Caco-2 (cell line): ENCODE measurements at regions not wholly inside any gene's neighbourhood (a gene's known extent, or its start where the extent isn't known, plus 50 kb on each side); places are given as distances from the start of the nearest gene placed in this dataset.

Experiments
- BruUV-seq: library from RNA; stranded (reverse); fragments of 400-500 nt; replicated peaks from 2 replicates; lab custom pipeline; 2021; lab: Mats Ljungman, UMichigan
- CTCF ChIA-PET: fragments of 300-600 bp; sonication (Branson Sonifier 250); formaldehyde crosslinking; loops from one replicate; lab custom pipeline; 2022; ENCODE audit warnings: antibody characterized with exemption; lab: Charles Lee
- POLR2A ChIA-PET: fragments of 300-600 bp; sonication (Branson Sonifier 250); formaldehyde crosslinking; loops from one replicate; lab custom pipeline; 2022; ENCODE audit warnings: antibody characterized with exemption; lab: Charles Lee
- DNase-seq, 2 experiments: peaks; one replicate each; pipeline versions ENCODE4 v3.0.0 to v3.0.0-alpha.2; 2020 to 2022
- H3K27me3 ChIP-seq: replicated peaks from 2 replicates; pipeline ENCODE4 v1.6.0; 2011; ENCODE audit warnings: low read length; ENCODE audit not compliant: control insufficient read depth, insufficient read depth
- H3K36me3 ChIP-seq: 2 replicates; pipeline ENCODE4 v1.5.1; 2011; ENCODE audit warnings: low read length; ENCODE audit not compliant: control insufficient read depth, insufficient read depth
- H3K4me1 ChIP-seq: fragments of 250-450 bp; sonication (Bioruptor Pico); 2 replicates; pipeline ENCODE4 v1.5.1; 2020; ENCODE audit warnings: mild to moderate bottlenecking
- H3K4me3 ChIP-seq: 2 replicates; pipeline ENCODE4 v1.5.1; 2011; ENCODE audit warnings: low read depth, mild to moderate bottlenecking, control low read depth, low read length
- H3K9me3 ChIP-seq: fragments of 250-450 bp; sonication (Bioruptor Pico); 2 replicates; pipeline ENCODE4 v1.5.1; 2020; ENCODE audit warnings: mild to moderate bottlenecking, moderate library complexity
- H3K27ac Mint-ChIP-seq: one replicate; pipeline ENCODE4 v1.8.0; 2022; ENCODE audit warnings: mixed read lengths; ENCODE audit not compliant: unreplicated experiment
- H3K27me3 Mint-ChIP-seq: one replicate; pipeline ENCODE4 v1.8.0; 2022; ENCODE audit warnings: mixed read lengths; ENCODE audit not compliant: insufficient read depth, unreplicated experiment
- H3K36me3 Mint-ChIP-seq: one replicate; pipeline ENCODE4 v1.8.0; 2022; ENCODE audit warnings: mild to moderate bottlenecking, mixed read lengths; ENCODE audit not compliant: insufficient read depth, unreplicated experiment
- H3K4me1 Mint-ChIP-seq: one replicate; pipeline ENCODE4 v1.8.0; 2022; ENCODE audit warnings: low read depth, mixed read lengths; ENCODE audit not compliant: unreplicated experiment
- H3K4me3 Mint-ChIP-seq: one replicate; pipeline ENCODE4 v1.8.0; 2022; ENCODE audit warnings: mild to moderate bottlenecking, moderate library complexity, mixed read lengths; ENCODE audit not compliant: unreplicated experiment
- H3K9me3 Mint-ChIP-seq: one replicate; pipeline ENCODE4 v1.8.0; 2022; ENCODE audit warnings: mixed read lengths; ENCODE audit not compliant: unreplicated experiment
- CTCF ChIP-seq, 2 experiments: fragments of 200-600 bp in 1 of 2; IDR thresholded peaks; 1 replicate in 1 of 2; 2 replicates in 1 of 2; pipeline versions ENCODE4 v1.5.1 to v1.8.0; 2011 to 2022; ENCODE audit warnings: antibody characterized with exemption in 1 of 2, control low read depth in 1 of 2, inconsistent platforms in 1 of 2, low read depth in 1 of 2, low read length in 1 of 2, mild to moderate bottlenecking in 1 of 2, moderate library complexity in 1 of 2; ENCODE audit not compliant: insufficient read depth in 1 of 2, severe bottlenecking in 1 of 2, unreplicated experiment in 1 of 2
- intact Hi-C: fragments of 100-400 bp; cut with micrococcal nuclease; formaldehyde crosslinking; loops from one replicate; pipeline ENCODE4 v1.10.0; 2022; ENCODE audit not compliant: unreplicated experiment

GRCh38 chr7:106170651-106171050 lies 58.5 kb upstream of the SYPL1 start:
- no peak for TF ChIP-seq CTCF (IDR thresholded peaks at IDR 0.05; ENCODE audit: insufficient read depth in 1 of 2, low read depth in 1 of 2, low read length in 1 of 2, severe bottlenecking in 1 of 2, unreplicated experiment in 1 of 2)
- Histone ChIP-seq H3K27me3 (no peaks in the 10 kb centered on the region), H3K9me3 (no peaks in the 10 kb centered on the region), H3K4me1 (no peaks in the 10 kb centered on the region), H3K36me3 (no peaks in the 10 kb centered on the region), H3K4me3 (no peak overlapping the region)
- intact Hi-C loops = no loop called here
- Mint-ChIP-seq H3K9me3 (no peaks in the 10 kb centered on the region), H3K27me3 (peaks cover 6% of the 10 kb centered on the region), H3K4me3 (no peak overlapping the region), H3K27ac (no peak overlapping the region), H3K4me1 (no peaks in the 10 kb centered on the region), H3K36me3 (no peaks in the 10 kb centered on the region)
- CTCF ChIA-PET = no interaction called here
- DNase-seq = no peak
- no TSS peak for BruUV-seq
- POLR2A ChIA-PET = interaction anchor here (0.5 kb wide), 1 partner anchor 25 kb away, joined by 4 read pairs; no protein-coding TSS in a partner anchor

GRCh38 chr7:106169821-106170610 lies 57.9 kb upstream of the SYPL1 start:
- no TSS peak for BruUV-seq
- H3K4me1 ChIP-seq = no peaks in the 10 kb centered on the region
- TF ChIP-seq CTCF (IDR thresholded peaks at IDR 0.05; ENCODE audit: insufficient read depth in 1 of 2, low read depth in 1 of 2, low read length in 1 of 2, severe bottlenecking in 1 of 2, unreplicated experiment in 1 of 2) = no peak
- ChIA-PET POLR2A (interaction anchor here (0.5 kb wide), 1 partner anchor 25 kb away, joined by 4 read pairs; no protein-coding TSS in a partner anchor), CTCF (no interaction called here)
- no peaks in the 10 kb centered on the region for H3K4me1 Mint-ChIP-seq
- H3K4me3 Mint-ChIP-seq = no peak overlapping the region
- no peak overlapping the region for H3K27ac Mint-ChIP-seq
- H3K27me3 Mint-ChIP-seq = peaks cover 6% of the 10 kb centered on the region
- H3K9me3 ChIP-seq = no peaks in the 10 kb centered on the region
- no peaks in the 10 kb centered on the region for H3K9me3 Mint-ChIP-seq
- no peak for DNase-seq
- no peaks in the 10 kb centered on the region for H3K36me3 ChIP-seq
- intact Hi-C loops = no loop called here
- no peaks in the 10 kb centered on the region for H3K27me3 ChIP-seq
- H3K4me3 ChIP-seq = no peak overlapping the region
- no peaks in the 10 kb centered on the region for H3K36me3 Mint-ChIP-seq

GRCh38 chr7:106167439-106168136 lies 55.5 kb upstream of the SYPL1 start:
- H3K9me3 ChIP-seq = peaks cover 13% of the 10 kb centered on the region
- Mint-ChIP-seq H3K27ac (no peak overlapping the region), H3K4me1 (no peaks in the 10 kb centered on the region), H3K9me3 (peaks cover 14% of the 10 kb centered on the region), H3K36me3 (no peaks in the 10 kb centered on the region), H3K4me3 (no peak overlapping the region), H3K27me3 (peaks cover 4% of the 10 kb centered on the region)
- no peaks in the 10 kb centered on the region for H3K4me1 ChIP-seq
- H3K27me3 ChIP-seq = no peaks in the 10 kb centered on the region
- ChIA-PET CTCF (interaction anchor here (0.7 to 1.1 kb wide), 3 partner anchors 9 to 74 kb away, joined by 3 to 6 read pairs (median 3); no protein-coding TSS in a partner anchor), POLR2A (no interaction called here)
- H3K4me3 ChIP-seq = no peak overlapping the region
- intact Hi-C loops = loop anchor here (2.0 kb wide), 1 partner anchor 515 kb away; no protein-coding TSS in a partner anchor
- no peaks in the 10 kb centered on the region for H3K36me3 ChIP-seq
- DNase-seq = no peak
- no TSS peak for BruUV-seq
- TF ChIP-seq CTCF (IDR thresholded peaks at IDR 0.05; ENCODE audit: insufficient read depth in 1 of 2, low read depth in 1 of 2, low read length in 1 of 2, severe bottlenecking in 1 of 2, unreplicated experiment in 1 of 2) = no peak
